Osteoblast (primary cell): ENCODE measurements at regions not wholly inside any gene's neighbourhood (a gene's known extent, or its start where the extent isn't known, plus 50 kb on each side); places are given as distances from the start of the nearest gene placed in this dataset.
A peak's percentile ranks its signal among the peaks of the same experiment; 100 is the strongest.

Experiments
- DNase-seq: peaks from one replicate; pipeline ENCODE4 v3.0.0; 2011; ENCODE audit warnings: low spot score, mixed read lengths; ENCODE audit not compliant: insufficient read length; ENCODE audit errors: missing footprints
- H2AFZ ChIP-seq: 2 replicates; pipeline ENCODE4 v1.6.0; 2011; ENCODE audit warnings: mild to moderate bottlenecking, low read length
- H3K27ac ChIP-seq: 2 replicates; pipeline ENCODE4 v1.5.1; 2011; ENCODE audit warnings: mild to moderate bottlenecking, low read depth, low read length, moderate library complexity
- H3K27me3 ChIP-seq: 2 replicates; pipeline ENCODE4 v1.6.0; 2012; ENCODE audit warnings: mild to moderate bottlenecking, control low read depth, inconsistent platforms, low read length, moderate library complexity; ENCODE audit not compliant: insufficient read depth
- H3K36me3 ChIP-seq: 2 replicates; pipeline ENCODE4 v1.5.1; 2011; ENCODE audit warnings: mild to moderate bottlenecking, low read length, control low read depth, moderate library complexity; ENCODE audit not compliant: insufficient read depth
- H3K4me1 ChIP-seq: 2 replicates; pipeline ENCODE4 v1.5.1; 2011; ENCODE audit warnings: mild to moderate bottlenecking, low read length, control low read depth, moderate library complexity; ENCODE audit not compliant: insufficient read depth
- H3K4me2 ChIP-seq: 2 replicates; pipeline ENCODE4 v1.6.0; 2011; ENCODE audit warnings: mild to moderate bottlenecking, low read length; ENCODE audit not compliant: insufficient read depth
- H3K4me3 ChIP-seq: fragments of 200-600 bp; sonication (generic); 3 replicates; pipeline ENCODE4 v1.5.1; 2012; ENCODE audit warnings: mild to moderate bottlenecking, low read length, inconsistent platforms; ENCODE audit not compliant: insufficient read depth
- H3K79me2 ChIP-seq: 2 replicates; pipeline ENCODE4 v1.6.0; 2012; ENCODE audit warnings: mild to moderate bottlenecking, low read length, control low read depth, inconsistent platforms; ENCODE audit not compliant: insufficient read depth
- H3K9me3 ChIP-seq: 2 replicates; pipeline ENCODE4 v1.5.1; 2011; ENCODE audit warnings: low read depth, low read length, control low read depth
- H4K20me1 ChIP-seq: 2 replicates; pipeline ENCODE4 v1.6.0; 2012; ENCODE audit warnings: mild to moderate bottlenecking, low read length, control low read depth; ENCODE audit not compliant: insufficient read depth
- CTCF ChIP-seq: IDR thresholded peaks from 2 replicates; pipeline ENCODE4 v1.5.1; 2011; ENCODE audit warnings: mild to moderate bottlenecking, low read depth, low read length, moderate library complexity; ENCODE audit errors: extremely low read depth

- no peak overlapping the region for H3K4me2 ChIP-seq
- H3K27ac ChIP-seq = no peak overlapping the region
- H3K36me3 ChIP-seq = no peaks in the 10 kb centered on the region
- no peak overlapping the region for H2AFZ ChIP-seq
- no peak overlapping the region for H3K4me3 ChIP-seq
- H3K27me3 ChIP-seq = no peaks in the 10 kb centered on the region
- H4K20me1 ChIP-seq = no peaks in the 10 kb centered on the region
- no peaks in the 10 kb centered on the region for H3K4me1 ChIP-seq
- no peaks in the 10 kb centered on the region for H3K79me2 ChIP-seq
- no peak for TF ChIP-seq CTCF
- DNase-seq = no peak
- no peaks in the 10 kb centered on the region for H3K9me3 ChIP-seq
These were observed 92.9 kb upstream of the ISX start for GRCh38 chr22:34973016-34973415.

- H4K20me1 ChIP-seq = no peaks in the 10 kb centered on the region
- no peak for DNase-seq
- H3K27ac ChIP-seq = no peak overlapping the region
- TF ChIP-seq CTCF = no peak
- H3K4me2 ChIP-seq = no peak overlapping the region
- no peak overlapping the region for H3K4me3 ChIP-seq
- H3K4me1 ChIP-seq = no peaks in the 10 kb centered on the region
- no peaks in the 10 kb centered on the region for H3K36me3 ChIP-seq
- no peaks in the 10 kb centered on the region for H3K9me3 ChIP-seq
- H3K27me3 ChIP-seq = no peaks in the 10 kb centered on the region
- H2AFZ ChIP-seq = no peak overlapping the region
- no peaks in the 10 kb centered on the region for H3K79me2 ChIP-seq
These were observed 92.0 kb upstream of the ISX start for GRCh38 chr22:34973926-34974325.

- Histone ChIP-seq H3K4me2 (no peak overlapping the region), H3K4me1 (no peaks in the 10 kb centered on the region), H3K4me3 (no peak overlapping the region), H3K9me3 (no peaks in the 10 kb centered on the region), H2AFZ (no peak overlapping the region), H3K79me2 (no peaks in the 10 kb centered on the region), H3K27ac (no peak overlapping the region), H3K27me3 (no peaks in the 10 kb centered on the region), H4K20me1 (no peaks in the 10 kb centered on the region), H3K36me3 (no peaks in the 10 kb centered on the region)
- TF ChIP-seq CTCF = peak; percentile 12
- no peak for DNase-seq
These were observed 90.2 kb upstream of the ISX start for GRCh38 chr22:34975721-34976120.

GRCh38 chr22:34976474-34976873, 89.5 kb upstream of the ISX start:
- H4K20me1 ChIP-seq = no peaks in the 10 kb centered on the region
- H3K36me3 ChIP-seq = no peaks in the 10 kb centered on the region
- H3K79me2 ChIP-seq = no peaks in the 10 kb centered on the region
- H3K4me3 ChIP-seq = no peak overlapping the region
- H3K27me3 ChIP-seq = no peaks in the 10 kb centered on the region
- no peaks in the 10 kb centered on the region for H3K9me3 ChIP-seq
- no peak for TF ChIP-seq CTCF
- DNase-seq = no peak
- H3K4me2 ChIP-seq = no peak overlapping the region
- no peaks in the 10 kb centered on the region for H3K4me1 ChIP-seq
- H2AFZ ChIP-seq = no peak overlapping the region
- no peak overlapping the region for H3K27ac ChIP-seq
